ENCODE measurements at regions not wholly inside any gene's neighbourhood (a gene's known extent, or its start where the extent isn't known, plus 50 kb on each side); places are given as distances from the start of the nearest gene placed in this dataset.

DNA sequence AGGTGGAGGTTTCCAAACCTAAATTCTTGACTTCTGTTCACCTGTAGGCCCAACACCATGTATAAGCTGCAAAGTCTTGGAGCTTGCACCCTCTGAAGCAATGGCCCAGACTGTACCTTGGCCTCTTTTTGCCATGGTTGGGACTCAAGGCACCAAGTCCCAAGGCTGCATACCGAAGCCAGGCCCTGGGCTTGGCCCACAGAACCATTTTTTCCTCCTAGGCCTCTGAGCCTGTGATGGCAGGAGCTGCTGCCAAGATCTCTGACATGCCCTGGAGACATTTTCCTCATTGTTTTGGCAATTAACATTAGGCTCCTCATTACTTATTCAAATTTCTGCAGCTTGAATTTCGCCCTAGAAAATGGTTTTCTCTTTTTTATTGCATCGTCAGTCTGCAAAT lies 297.9 kb downstream of the OXSM start:
- in situ Hi-C loops (cut with MboI) (no loop called here), intact Hi-C loops (cut with micrococcal nuclease; ENCODE audit: unreplicated experiment) (no loop called here)
- ATAC-seq = no peak
- no peak overlapping the region for H3K9ac ChIP-seq (ENCODE audit: control insufficient read depth, insufficient read depth, low read length)
- H3K4me3 ChIP-seq = no peak overlapping the region
- FAIRE-seq = no peak
- CTCF ChIA-PET = no interaction called here
- no peak overlapping the region for H3K27ac ChIP-seq (ENCODE audit: control insufficient read depth, insufficient read depth)
- no peaks in the 10 kb centered on the region for H3K36me3 ChIP-seq (ENCODE audit: control insufficient read depth in 2 of 2, insufficient read depth in 2 of 2, low read length in 1 of 2)
- no peaks in the 10 kb centered on the region for H3K4me1 ChIP-seq (ENCODE audit: control insufficient read depth, insufficient read depth, low read length)
- TF ChIP-seq ZBED1 (IDR thresholded peaks at IDR 0.05; ENCODE audit: borderline replicate concordance) (no peak), ZNF687 (IDR thresholded peaks at IDR 0.05) (no peak), IRF5 (IDR thresholded peaks at IDR 0.05; ENCODE audit: borderline replicate concordance) (no peak), BCL3 (IDR thresholded peaks at IDR 0.05; ENCODE audit: borderline replicate concordance, insufficient read depth, low read depth, low read length, poor library complexity, severe bottlenecking) (no peak), RFX5 (IDR thresholded peaks at IDR 0.05; ENCODE audit: low read depth, low read length) (no peak), MEF2A (IDR thresholded peaks at IDR 0.05; ENCODE audit: insufficient read depth, low read depth, low read length) (no peak), CTCF (IDR thresholded peaks at IDR 0.05 in 2 of 3, conservative IDR thresholded peaks at IDR 0.05 in 1 of 3; ENCODE audit: control insufficient read depth in 2 of 3, extremely low read depth in 1 of 3, insufficient read depth in 1 of 3, low read depth in 3 of 3, low read length in 3 of 3) (no peak), IRF4 (IDR thresholded peaks at IDR 0.05; ENCODE audit: low read depth, low read length) (no peak), CHD2 (IDR thresholded peaks at IDR 0.05; ENCODE audit: borderline replicate concordance, low read depth, low read length) (no peak), SMARCA5 (IDR thresholded peaks at IDR 0.05) (no peak), CBX5 (IDR thresholded peaks at IDR 0.05; ENCODE audit: low read depth) (no peak), NFIC (IDR thresholded peaks at IDR 0.05; ENCODE audit: low read depth, low read length) (no peak), POLR2AphosphoS2 (IDR thresholded peaks at IDR 0.05; ENCODE audit: low read depth, low read length) (no peak), BACH1 (IDR thresholded peaks at IDR 0.05; ENCODE audit: borderline replicate concordance) (no peak)
- SMC1A ChIA-PET (ENCODE audit: uncharacterized antibody, unreplicated experiment) = no interaction called here
- RAD21 ChIA-PET (ENCODE audit: unreplicated experiment) = no interaction called here
- no TSS peak for BruUV-seq (replicated peaks)
- no peaks in the 10 kb centered on the region; the same call in 2 of the 3 replicates for H3K9me3 ChIP-seq (replicated peaks; ENCODE audit: control insufficient read depth, insufficient read depth, low read length)
- no peak overlapping the region for H3K4me2 ChIP-seq (ENCODE audit: control insufficient read depth, insufficient read depth)
- no peaks in the 10 kb centered on the region for H4K20me1 ChIP-seq (ENCODE audit: control insufficient read depth, insufficient read depth)
- no peaks in the 10 kb centered on the region for H3K27me3 ChIP-seq (replicated peaks in 1 of 2; ENCODE audit: control insufficient read depth in 2 of 2, insufficient read depth in 2 of 2, low read length in 1 of 2)
- POLR2A ChIA-PET = no interaction called here
- no peak overlapping the region for H2AFZ ChIP-seq (ENCODE audit: control insufficient read depth, low read depth, low read length)
- H3K79me2 ChIP-seq (ENCODE audit: control insufficient read depth, insufficient read depth, low read length) = no peaks in the 10 kb centered on the region
- WGBS (ENCODE audit: insufficient coverage, insufficient replicate concordance, low lambda C conversion rate, missing lambda C conversion rate) = 19% methylated on average over 3 of the region's 3 CpGs
- no peak for DNase-seq (ENCODE audit: low read depth, low spot score)
